Left renal pelvis (tissue), 4 donors: ENCODE measurements at regions not wholly inside any gene's neighbourhood (a gene's known extent, or its start where the extent isn't known, plus 50 kb on each side); places are given as distances from the start of the nearest gene placed in this dataset.
A peak's percentile ranks its signal among the peaks of the same experiment; 100 is the strongest.

Experiments
- DNase-seq, 4 donors: peaks; one replicate each; pipeline ENCODE4 v3.0.0-alpha.2; 2013; ENCODE audit warnings: low read depth in 4 of 4, low spot score in 3 of 4

- peak in 1 of 4 donors; percentile 31 for DNase-seq
Measured at GRCh38 chr17:73998653-73999645, 204.5 kb upstream of the RPL38 start.

- no peak for DNase-seq
Measured at GRCh38 chr17:74001145-74001544, 202.3 kb upstream of the RPL38 start.

GRCh38 chr17:74002241-74002640, 201.2 kb upstream of the RPL38 start:
- no peak for DNase-seq

- DNase-seq = no peak
Measured at GRCh38 chr17:74004056-74004455, 199.4 kb upstream of the RPL38 start.

- no peak for DNase-seq
Measured at GRCh38 chr17:74005790-74006189, 197.7 kb upstream of the RPL38 start.

GRCh38 chr17:74006371-74006770, 197.1 kb upstream of the RPL38 start:
- no peak for DNase-seq

- no peak for DNase-seq
Measured at GRCh38 chr17:74008196-74008595, 195.3 kb upstream of the RPL38 start.

- DNase-seq = no peak
Measured at GRCh38 chr17:74009056-74009625, 194.3 kb upstream of the RPL38 start.

GRCh38 chr17:74010903-74011302, 192.6 kb upstream of the RPL38 start:
- no peak for DNase-seq

- DNase-seq = no peak
Measured at GRCh38 chr17:74011966-74012365, 191.5 kb upstream of the RPL38 start.

GRCh38 chr17:74012465-74012864, 191.0 kb upstream of the RPL38 start:
- no peak for DNase-seq

- no peak for DNase-seq
Measured at GRCh38 chr17:74015316-74015715, 188.2 kb upstream of the RPL38 start.

GRCh38 chr17:74015990-74016389, 187.5 kb upstream of the RPL38 start:
- DNase-seq = no peak

- DNase-seq = no peak
Measured at GRCh38 chr17:74016461-74016860, 187.0 kb upstream of the RPL38 start.

GRCh38 chr17:74017466-74017865, 186.0 kb upstream of the RPL38 start:
- no peak for DNase-seq

- DNase-seq = no peak
Measured at GRCh38 chr17:74018115-74018514, 185.4 kb upstream of the RPL38 start.

- no peak for DNase-seq
Measured at GRCh38 chr17:74019271-74019670, 184.2 kb upstream of the RPL38 start.

- DNase-seq = no peak
Measured at GRCh38 chr17:74019860-74020259, 183.6 kb upstream of the RPL38 start.

GRCh38 chr17:74020522-74020921, 183.0 kb upstream of the RPL38 start:
- no peak for DNase-seq

- no peak for DNase-seq
Measured at GRCh38 chr17:74024871-74025531, 178.5 kb upstream of the RPL38 start.

GRCh38 chr17:74027444-74027843, 176.0 kb upstream of the RPL38 start:
- DNase-seq = no peak
